UCSD-AML1 (cell line): ENCODE measurements at regions not wholly inside any gene's neighbourhood (a gene's known extent, or its start where the extent isn't known, plus 50 kb on each side); places are given as distances from the start of the nearest gene placed in this dataset.
"Not testable (repeated sequence)": the region's sequence is repeated elsewhere in the genome, so short reads cannot be mapped to it uniquely, and the experiment has no call there.

Experiments used
- DNase-seq: peaks from one replicate; lab custom pipeline; 2025; ENCODE audit not compliant: unreplicated experiment; lab: John Stamatoyannopoulos, UW

- DNase-seq = no peak
These were observed 396.6 kb upstream of the SPRY2 start for GRCh38 chr13:80737513-80737912.

GRCh38 chr13:80727321-80727975 is 386.5 kb upstream of the SPRY2 start:
- no peak for DNase-seq

GRCh38 chr13:80726868-80727267 is 385.9 kb upstream of the SPRY2 start:
- no peak for DNase-seq

GRCh38 chr13:80721689-80722088 is 380.8 kb upstream of the SPRY2 start:
- no peak for DNase-seq

- no peak for DNase-seq
These were observed 378.0 kb upstream of the SPRY2 start for GRCh38 chr13:80718970-80719369.

- no peak for DNase-seq
These were observed 376.9 kb upstream of the SPRY2 start for GRCh38 chr13:80717776-80718175.

GRCh38 chr13:80716610-80717081 is 375.7 kb upstream of the SPRY2 start:
- peak; percentile 10 for DNase-seq

GRCh38 chr13:80712026-80712425 is 371.1 kb upstream of the SPRY2 start:
- no peak for DNase-seq

- no peak for DNase-seq
These were observed 367.9 kb upstream of the SPRY2 start for GRCh38 chr13:80708791-80709190.

GRCh38 chr13:80707000-80707983 is 366.4 kb upstream of the SPRY2 start:
- DNase-seq = no peak

- no peak for DNase-seq
These were observed 365.2 kb upstream of the SPRY2 start for GRCh38 chr13:80706164-80706471.

GRCh38 chr13:80705371-80706163 is 364.6 kb upstream of the SPRY2 start:
- DNase-seq = no peak

GRCh38 chr13:80704369-80704768 is 363.4 kb upstream of the SPRY2 start:
- no peak for DNase-seq

GRCh38 chr13:80695841-80696240 is 354.9 kb upstream of the SPRY2 start:
- DNase-seq = no peak

- DNase-seq = not testable (repeated sequence)
These were observed 350.9 kb upstream of the SPRY2 start for GRCh38 chr13:80691814-80692213.

GRCh38 chr13:80690208-80690607 is 349.3 kb upstream of the SPRY2 start:
- DNase-seq = no peak

GRCh38 chr13:80688593-80688992 is 347.7 kb upstream of the SPRY2 start:
- DNase-seq = peak; percentile 9

GRCh38 chr13:80685942-80686341 is 345.0 kb upstream of the SPRY2 start:
- DNase-seq = no peak

GRCh38 chr13:80684217-80684991 is 343.5 kb upstream of the SPRY2 start:
- DNase-seq = no peak

- no peak for DNase-seq
These were observed 339.9 kb upstream of the SPRY2 start for GRCh38 chr13:80680786-80681366.
